LNCAP (cell line): ENCODE measurements at regions not wholly inside any gene's neighbourhood (a gene's known extent, or its start where the extent isn't known, plus 50 kb on each side); places are given as distances from the start of the nearest gene placed in this dataset.

ENCODE experiments used
- TF ChIP-seq, protein P1 (sequence below): fragments of 450-650 bp; IDR thresholded peaks from 2 replicates; pipeline ENCODE4 v1.5.1; 2017; ENCODE audit warnings: mild to moderate bottlenecking

DNA sequence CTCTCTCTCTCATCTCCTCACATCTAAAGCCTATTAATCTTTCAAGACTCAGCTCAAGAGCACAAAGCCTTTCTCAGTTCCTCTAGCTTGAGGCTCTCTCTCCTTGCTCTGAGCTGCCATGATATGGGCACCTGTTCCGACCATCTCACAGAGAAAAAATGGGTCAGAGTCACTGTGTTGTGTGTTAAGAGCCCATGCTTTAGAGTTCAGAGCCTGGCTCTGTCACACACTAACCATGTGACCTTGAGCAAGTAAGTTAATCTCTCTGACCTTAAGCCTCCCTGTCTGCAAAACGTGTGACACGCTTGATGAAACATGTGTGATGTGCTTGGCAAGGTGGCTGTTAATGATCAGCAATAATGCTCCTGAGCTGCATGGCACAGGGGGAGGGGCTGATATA, 245.2 kb downstream of the DLEU7 start:
- TF ChIP-seq, protein P1, sequence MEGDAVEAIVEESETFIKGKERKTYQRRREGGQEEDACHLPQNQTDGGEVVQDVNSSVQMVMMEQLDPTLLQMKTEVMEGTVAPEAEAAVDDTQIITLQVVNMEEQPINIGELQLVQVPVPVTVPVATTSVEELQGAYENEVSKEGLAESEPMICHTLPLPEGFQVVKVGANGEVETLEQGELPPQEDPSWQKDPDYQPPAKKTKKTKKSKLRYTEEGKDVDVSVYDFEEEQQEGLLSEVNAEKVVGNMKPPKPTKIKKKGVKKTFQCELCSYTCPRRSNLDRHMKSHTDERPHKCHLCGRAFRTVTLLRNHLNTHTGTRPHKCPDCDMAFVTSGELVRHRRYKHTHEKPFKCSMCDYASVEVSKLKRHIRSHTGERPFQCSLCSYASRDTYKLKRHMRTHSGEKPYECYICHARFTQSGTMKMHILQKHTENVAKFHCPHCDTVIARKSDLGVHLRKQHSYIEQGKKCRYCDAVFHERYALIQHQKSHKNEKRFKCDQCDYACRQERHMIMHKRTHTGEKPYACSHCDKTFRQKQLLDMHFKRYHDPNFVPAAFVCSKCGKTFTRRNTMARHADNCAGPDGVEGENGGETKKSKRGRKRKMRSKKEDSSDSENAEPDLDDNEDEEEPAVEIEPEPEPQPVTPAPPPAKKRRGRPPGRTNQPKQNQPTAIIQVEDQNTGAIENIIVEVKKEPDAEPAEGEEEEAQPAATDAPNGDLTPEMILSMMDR = no peak

DNA sequence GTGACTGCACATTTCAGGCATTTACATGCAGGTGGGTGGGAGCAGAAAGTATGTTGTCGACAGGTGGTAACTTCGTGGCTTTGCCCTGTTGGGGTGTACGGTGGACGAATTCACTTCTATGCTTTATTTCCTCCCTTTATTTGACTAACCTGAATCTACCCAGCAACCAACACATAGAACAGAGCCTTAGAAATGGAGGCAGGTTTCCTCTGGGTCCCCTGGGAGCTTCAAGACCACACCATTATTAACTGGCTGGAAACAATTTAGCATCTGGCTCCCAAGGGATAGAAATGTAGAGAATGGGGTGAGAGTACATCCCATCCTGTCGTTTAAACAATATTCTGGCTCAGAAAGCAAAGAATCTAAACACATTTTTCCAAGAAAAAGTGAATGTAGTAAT, 244.4 kb downstream of the DLEU7 start:
- TF ChIP-seq, protein P1 = no peak

- TF ChIP-seq, protein P1 = no peak
Observed at GRCh38 chr13:50599927-50600326, 243.6 kb downstream of the DLEU7 start.

GRCh38 chr13:50608370-50608769, 235.1 kb downstream of the DLEU7 start:
- TF ChIP-seq, protein P1 = no peak

- TF ChIP-seq, protein P1 = no peak
Observed at GRCh38 chr13:50609011-50609410, 234.5 kb downstream of the DLEU7 start.

DNA sequence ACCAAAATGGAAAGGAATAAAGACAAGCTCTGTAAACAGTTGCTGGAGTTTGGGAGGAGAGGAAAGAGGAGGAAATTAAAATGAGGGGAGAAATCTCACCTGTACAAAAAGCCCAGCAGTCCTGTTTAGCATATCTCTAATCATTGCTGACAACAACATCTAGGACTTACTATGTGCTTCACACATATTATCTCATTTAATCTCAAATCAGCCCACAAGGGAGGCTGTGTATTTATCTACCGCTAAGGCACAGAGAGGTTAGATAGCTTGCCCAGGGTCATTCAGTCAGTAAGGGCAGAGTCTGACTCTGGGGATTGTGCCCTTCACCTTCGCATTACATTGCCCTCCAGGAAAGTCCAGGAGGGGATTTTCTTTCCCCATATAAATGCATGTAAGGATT, 233.3 kb downstream of the DLEU7 start:
- TF ChIP-seq, protein P1 = no peak

DNA sequence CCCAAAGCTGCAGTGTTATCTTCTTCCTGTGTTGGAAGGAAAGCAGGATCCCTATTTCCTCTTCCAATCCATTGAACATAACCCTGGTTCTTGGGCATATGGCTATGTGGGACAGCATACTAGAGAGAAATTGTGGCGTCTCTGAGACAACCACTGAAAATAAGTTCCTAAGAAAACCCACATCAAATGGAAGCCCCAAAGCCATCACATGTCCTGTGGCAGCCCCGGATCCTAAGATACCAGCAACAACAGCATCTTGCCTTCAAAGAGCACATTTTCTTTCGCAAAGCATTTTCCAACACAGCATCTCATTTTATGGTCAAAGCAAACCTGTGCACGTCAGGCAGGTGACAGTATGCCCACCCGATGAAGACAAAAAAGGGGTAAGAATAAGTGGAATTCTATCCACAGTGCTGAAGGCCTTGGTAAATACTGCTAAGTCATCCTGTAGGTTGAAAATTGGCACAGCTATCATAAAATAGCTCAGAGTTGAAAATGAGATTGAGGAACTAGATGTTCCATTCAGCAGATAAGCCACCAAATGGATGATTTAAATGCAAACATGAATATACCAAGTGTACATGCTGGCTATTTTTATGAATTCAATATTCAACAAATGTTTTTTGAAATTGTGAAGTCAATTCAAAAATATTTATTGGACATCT, 232.2 kb downstream of the DLEU7 start:
- TF ChIP-seq, protein P1 = no peak

- TF ChIP-seq, protein P1 = no peak
Observed at GRCh38 chr13:50612717-50613116, 230.8 kb downstream of the DLEU7 start.
